Trophoblast cell (in vitro differentiated cells and primary cell): ENCODE measurements at regions not wholly inside any gene's neighbourhood (a gene's known extent, or its start where the extent isn't known, plus 50 kb on each side); places are given as distances from the start of the nearest gene placed in this dataset.

Experiments used
- DNase-seq, 2 donors: peaks; one replicate each; pipeline ENCODE4 v3.0.0-alpha.2; 2016
- H2AFZ ChIP-seq: 2 replicates; pipeline ENCODE4 v1.6.1; 2013; ENCODE audit warnings: low read length, moderate library complexity, mild to moderate bottlenecking; ENCODE audit not compliant: insufficient read depth, poor library complexity
- H2AK5ac ChIP-seq: 2 replicates; pipeline ENCODE4 v1.6.1; 2013; ENCODE audit warnings: mild to moderate bottlenecking, low read length
- H2BK120ac ChIP-seq: 2 replicates; pipeline ENCODE4 v1.6.1; 2013; ENCODE audit warnings: low read length, mild to moderate bottlenecking, moderate library complexity; ENCODE audit not compliant: insufficient read depth, poor library complexity
- H2BK12ac ChIP-seq: 2 replicates; pipeline ENCODE4 v1.6.1; 2013; ENCODE audit warnings: mild to moderate bottlenecking, low read length, moderate library complexity
- H2BK5ac ChIP-seq: 2 replicates; pipeline ENCODE4 v1.6.1; 2013; ENCODE audit warnings: low read length, low read depth, moderate library complexity, mild to moderate bottlenecking; ENCODE audit not compliant: poor library complexity
- H3K14ac ChIP-seq: 2 replicates; pipeline ENCODE4 v1.6.1; 2013; ENCODE audit warnings: mild to moderate bottlenecking, low read length
- H3K18ac ChIP-seq: 2 replicates; pipeline ENCODE4 v1.6.1; 2013; ENCODE audit warnings: mild to moderate bottlenecking, low read length
- H3K23ac ChIP-seq: 2 replicates; pipeline ENCODE4 v1.6.1; 2013; ENCODE audit warnings: low read length
- H3K27ac ChIP-seq: 2 replicates; pipeline ENCODE4 v1.5.1; 2013; ENCODE audit warnings: low read depth, mild to moderate bottlenecking, inconsistent platforms, low read length, moderate library complexity
- H3K27me3 ChIP-seq: 2 replicates; pipeline ENCODE4 v1.6.1; 2013; ENCODE audit warnings: inconsistent platforms, mild to moderate bottlenecking, low read length, moderate library complexity; ENCODE audit not compliant: insufficient read depth
- H3K36me3 ChIP-seq, 2 experiments: 1 replicate in 1 of 2; 2 replicates in 1 of 2; pipeline ENCODE4 v1.6.1; 2013; ENCODE audit warnings: low read length in 2 of 2, mild to moderate bottlenecking in 2 of 2, moderate library complexity in 1 of 2; ENCODE audit not compliant: insufficient read depth in 2 of 2, control insufficient read depth in 1 of 2
- H3K4ac ChIP-seq: 2 replicates; pipeline ENCODE4 v1.6.1; 2013; ENCODE audit warnings: low read depth, mild to moderate bottlenecking, low read length, moderate library complexity
- H3K4me1 ChIP-seq, 2 experiments: 1 replicate in 1 of 2; 2 replicates in 1 of 2; pipeline ENCODE4 v1.6.1; 2013; ENCODE audit warnings: low read length in 2 of 2, mild to moderate bottlenecking in 2 of 2, moderate library complexity in 1 of 2; ENCODE audit not compliant: insufficient read depth in 2 of 2, control insufficient read depth in 1 of 2
- H3K4me2 ChIP-seq: 2 replicates; pipeline ENCODE4 v1.6.1; 2013; ENCODE audit warnings: inconsistent platforms, mild to moderate bottlenecking, low read length, moderate library complexity
- H3K4me3 ChIP-seq: 2 replicates; pipeline ENCODE4 v1.5.1; 2013; ENCODE audit warnings: mild to moderate bottlenecking, low read depth, low read length, inconsistent platforms
- H3K79me1 ChIP-seq: one replicate; pipeline ENCODE4 v1.6.1; 2013; ENCODE audit warnings: low read length
- H3K79me2 ChIP-seq: 2 replicates; pipeline ENCODE4 v1.6.1; 2013; ENCODE audit warnings: low read length, mild to moderate bottlenecking; ENCODE audit not compliant: control insufficient read depth, insufficient read depth, poor library complexity
- H3K9ac ChIP-seq: 2 replicates; pipeline ENCODE4 v1.6.1; 2013; ENCODE audit warnings: mild to moderate bottlenecking, low read length
- H3K9me3 ChIP-seq: 2 replicates; pipeline ENCODE4 v1.6.1; 2013; ENCODE audit warnings: low read depth, mild to moderate bottlenecking, control low read depth, inconsistent platforms, low read length; ENCODE audit not compliant: insufficient read depth
- H4K12ac ChIP-seq: 2 replicates; pipeline ENCODE4 v1.6.1; 2013; ENCODE audit warnings: low read depth, mild to moderate bottlenecking, low read length, moderate library complexity
- H4K8ac ChIP-seq: 2 replicates; pipeline ENCODE4 v1.6.1; 2013; ENCODE audit warnings: low read depth, mild to moderate bottlenecking, low read length, moderate library complexity
- H4K91ac ChIP-seq: one replicate; pipeline ENCODE4 v1.6.1; 2013; ENCODE audit warnings: low read depth, mild to moderate bottlenecking, low read length, moderate library complexity
- WGBS: extraction: QIAGEN DNeasy Blood & Tissue Kit; methylation state at CpG from one replicate; pipeline ENCODE4 v1.1.7; 2013; ENCODE audit warnings: missing lambda C conversion rate; ENCODE audit not compliant: insufficient read length, insufficient coverage; ENCODE audit errors: extremely low coverage; 5-methylcytosine and 5-hydroxymethylcytosine counted together

DNA sequence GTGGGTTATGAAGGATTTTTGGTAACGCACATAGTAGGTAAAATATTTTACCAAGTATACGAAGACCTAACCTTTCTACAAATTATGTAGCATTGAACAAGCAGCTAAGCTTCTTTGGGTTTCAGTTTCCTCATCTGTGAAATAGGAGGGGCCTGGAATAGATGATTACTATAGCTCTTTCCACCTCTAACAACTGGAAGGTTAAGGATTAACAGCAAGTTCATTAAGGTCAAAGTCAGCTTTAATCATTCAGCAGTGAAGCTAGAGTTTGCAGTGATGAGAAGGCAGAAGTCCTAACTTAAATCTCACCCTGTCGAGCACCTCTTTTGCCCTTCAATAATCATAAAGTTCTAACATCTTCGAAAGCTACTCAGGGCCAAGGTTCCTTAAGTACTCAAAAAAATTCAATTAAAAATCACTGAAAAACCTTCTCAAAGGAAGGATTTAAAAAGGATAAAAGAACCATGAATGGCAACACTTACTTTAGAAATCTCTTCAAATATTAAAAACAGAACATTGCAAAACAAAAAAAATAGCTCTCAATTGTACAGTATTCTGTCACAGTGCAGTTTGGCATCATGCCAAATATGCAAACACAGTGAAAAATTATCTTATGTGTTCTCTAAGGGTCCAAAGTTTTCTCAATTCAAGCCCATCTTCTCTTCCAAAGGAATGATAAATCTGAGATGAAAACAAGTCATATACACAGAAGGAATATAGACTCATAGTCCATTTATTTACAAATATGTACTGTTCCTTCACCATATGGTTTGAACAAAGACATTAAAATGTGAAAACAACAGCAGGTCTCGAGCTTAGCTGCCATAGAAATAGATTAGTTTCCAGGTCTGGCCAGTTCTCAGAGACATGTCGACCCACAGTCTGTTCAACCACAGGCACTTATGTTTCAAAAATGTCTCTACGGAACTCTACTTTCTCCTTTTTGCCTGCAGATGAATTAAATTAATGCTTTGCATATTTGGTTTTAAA, 152.0 kb upstream of the SLC13A1 start:
- no peak overlapping the region for H2BK12ac ChIP-seq
- H3K9me3 ChIP-seq, result no peaks in the 10 kb centered on the region
- no peak overlapping the region for H3K4me3 ChIP-seq
- H2BK5ac ChIP-seq, result no peak overlapping the region
- H3K4me2 ChIP-seq, result no peak overlapping the region
- no peaks in the 10 kb centered on the region for H3K79me2 ChIP-seq
- no peak overlapping the region for H4K91ac ChIP-seq
- no peak for DNase-seq
- H3K79me1 ChIP-seq, result no peaks in the 10 kb centered on the region
- WGBS, result no CpG with 5 or more reads among the region's 7 CpGs
- H3K23ac ChIP-seq, result no peak overlapping the region
- H3K18ac ChIP-seq, result no peak overlapping the region
- H2BK120ac ChIP-seq, result no peak overlapping the region
- no peak overlapping the region for H2AFZ ChIP-seq
- no peaks in the 10 kb centered on the region for H3K27me3 ChIP-seq
- H4K8ac ChIP-seq, result no peak overlapping the region
- H3K36me3 ChIP-seq, result no peaks in the 10 kb centered on the region
- no peaks in the 10 kb centered on the region for H3K4me1 ChIP-seq
- no peak overlapping the region for H3K14ac ChIP-seq
- H4K12ac ChIP-seq, result no peak overlapping the region
- no peak overlapping the region for H3K4ac ChIP-seq
- H2AK5ac ChIP-seq, result no peak overlapping the region
- H3K9ac ChIP-seq, result no peak overlapping the region
- no peak overlapping the region for H3K27ac ChIP-seq

- Histone ChIP-seq H3K79me1 (no peaks in the 10 kb centered on the region), H3K14ac (no peak overlapping the region), H3K4me1 (no peaks in the 10 kb centered on the region), H3K9ac (no peak overlapping the region), H2AK5ac (no peak overlapping the region), H3K4me2 (no peak overlapping the region), H3K27ac (no peak overlapping the region), H2BK5ac (no peak overlapping the region), H4K8ac (no peak overlapping the region), H2BK120ac (no peak overlapping the region), H3K36me3 (no peaks in the 10 kb centered on the region), H3K79me2 (no peaks in the 10 kb centered on the region), H2BK12ac (no peak overlapping the region), H3K9me3 (no peaks in the 10 kb centered on the region), H2AFZ (no peak overlapping the region), H3K27me3 (no peaks in the 10 kb centered on the region), H3K4ac (no peak overlapping the region), H3K4me3 (no peak overlapping the region), H4K91ac (no peak overlapping the region), H4K12ac (no peak overlapping the region), H3K23ac (no peak overlapping the region), H3K18ac (no peak overlapping the region)
- no peak for DNase-seq
- WGBS, result no CpG with 5 or more reads among the region's 3 CpGs
These were observed 151.3 kb upstream of the SLC13A1 start for GRCh38 chr7:123351027-123351426.

DNA sequence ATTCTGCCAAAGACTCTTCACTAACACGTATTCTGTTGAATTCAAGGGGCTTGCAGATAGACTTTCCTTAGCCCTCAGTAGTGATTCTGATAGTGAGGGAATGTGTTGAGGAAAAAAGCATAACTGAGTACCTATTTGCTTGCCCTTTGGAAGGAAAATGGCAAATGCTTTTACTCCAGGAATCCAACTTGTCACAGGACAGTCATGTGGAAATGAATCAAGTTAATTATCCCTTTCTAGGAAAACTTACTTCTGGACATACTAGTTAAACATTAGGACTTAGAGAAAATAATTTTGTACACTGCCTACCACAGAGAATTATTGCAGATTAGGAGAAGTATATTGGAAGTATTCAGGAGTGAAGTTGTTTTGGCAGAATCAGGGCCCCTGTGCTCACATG, 148.9 kb upstream of the SLC13A1 start:
- Histone ChIP-seq H2BK5ac (no peak overlapping the region), H2BK120ac (no peak overlapping the region), H4K8ac (no peak overlapping the region), H3K9ac (no peak overlapping the region), H4K12ac (no peak overlapping the region), H3K18ac (no peak overlapping the region), H3K27ac (no peak overlapping the region), H3K9me3 (no peaks in the 10 kb centered on the region), H2AFZ (no peak overlapping the region), H2BK12ac (no peak overlapping the region), H3K4ac (no peak overlapping the region), H2AK5ac (no peak overlapping the region), H3K23ac (no peak overlapping the region), H3K4me2 (no peak overlapping the region), H3K14ac (no peak overlapping the region), H3K4me1 (no peaks in the 10 kb centered on the region), H3K36me3 (no peaks in the 10 kb centered on the region), H3K79me2 (no peaks in the 10 kb centered on the region), H3K4me3 (no peak overlapping the region), H4K91ac (no peak overlapping the region), H3K79me1 (no peaks in the 10 kb centered on the region), H3K27me3 (no peaks in the 10 kb centered on the region)
- no peak for DNase-seq
- WGBS, result no CpG with 5 or more reads among the region's 1 CpG

DNA sequence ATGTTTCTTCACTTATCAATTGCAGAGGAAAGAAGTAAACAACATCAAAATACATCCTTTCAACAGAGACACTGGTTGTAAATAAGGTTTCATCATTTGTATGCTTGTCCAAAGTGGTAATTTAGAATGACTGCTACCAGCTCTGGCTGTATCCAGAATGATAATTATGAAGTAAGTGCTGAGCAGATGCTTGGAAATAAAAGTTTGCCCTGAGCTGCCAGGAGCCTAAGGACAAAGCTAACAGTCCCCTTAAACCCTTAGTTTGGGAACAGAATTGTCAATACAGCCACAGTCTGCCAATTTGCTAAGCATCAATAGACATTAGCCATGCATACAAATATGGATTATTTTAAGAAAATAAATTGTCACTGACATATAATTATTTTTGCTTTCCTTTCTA, 147.0 kb upstream of the SLC13A1 start:
- Histone ChIP-seq H4K8ac (no peak overlapping the region), H3K4me1 (no peaks in the 10 kb centered on the region), H3K27ac (no peak overlapping the region), H2AK5ac (no peak overlapping the region), H3K79me1 (no peaks in the 10 kb centered on the region), H3K23ac (no peak overlapping the region), H2BK12ac (no peak overlapping the region), H3K14ac (no peak overlapping the region), H3K4ac (no peak overlapping the region), H3K9ac (no peak overlapping the region), H3K79me2 (no peaks in the 10 kb centered on the region), H3K4me3 (no peak overlapping the region), H3K18ac (no peak overlapping the region), H2AFZ (no peak overlapping the region), H2BK120ac (no peak overlapping the region), H3K36me3 (no peaks in the 10 kb centered on the region), H4K91ac (no peak overlapping the region), H3K27me3 (no peaks in the 10 kb centered on the region), H2BK5ac (no peak overlapping the region), H3K4me2 (no peak overlapping the region), H4K12ac (no peak overlapping the region), H3K9me3 (no peaks in the 10 kb centered on the region)
- DNase-seq, result no peak
